Stimulated activated naive CD4-positive, alpha-beta T cell treated with Interleukin-2 at 50 U/mL for 16 hours (primary cell): ENCODE measurements at regions not wholly inside any gene's neighbourhood (a gene's known extent, or its start where the extent isn't known, plus 50 kb on each side); places are given as distances from the start of the nearest gene placed in this dataset.
"Not testable (repeated sequence)": the region's sequence is repeated elsewhere in the genome, so short reads cannot be mapped to it uniquely, and the experiment has no call there.

Experiments used
- DNase-seq: peaks from one replicate; lab custom pipeline; 2025; lab: John Stamatoyannopoulos, UW

DNA sequence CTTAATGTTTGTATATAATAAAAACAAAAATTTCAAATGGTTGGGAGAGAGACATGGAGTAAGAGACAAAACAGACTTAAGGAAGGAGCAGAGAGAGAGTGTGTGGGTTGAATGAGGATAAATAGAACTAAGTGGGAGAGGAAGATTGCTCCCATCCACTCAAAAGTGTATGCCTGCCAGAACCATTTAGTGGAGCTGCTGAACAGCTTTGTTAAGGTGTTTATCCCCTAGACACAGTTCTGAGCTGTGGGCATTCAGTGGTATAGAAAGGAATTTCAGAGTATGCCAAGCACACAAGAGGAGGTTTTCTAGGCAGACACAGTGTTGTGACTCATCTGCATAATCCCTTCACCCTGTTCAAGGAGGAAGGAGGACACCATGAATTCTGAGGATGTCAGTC lies 508.6 kb upstream of the EPHA5 start:
- DNase-seq = no peak

DNA sequence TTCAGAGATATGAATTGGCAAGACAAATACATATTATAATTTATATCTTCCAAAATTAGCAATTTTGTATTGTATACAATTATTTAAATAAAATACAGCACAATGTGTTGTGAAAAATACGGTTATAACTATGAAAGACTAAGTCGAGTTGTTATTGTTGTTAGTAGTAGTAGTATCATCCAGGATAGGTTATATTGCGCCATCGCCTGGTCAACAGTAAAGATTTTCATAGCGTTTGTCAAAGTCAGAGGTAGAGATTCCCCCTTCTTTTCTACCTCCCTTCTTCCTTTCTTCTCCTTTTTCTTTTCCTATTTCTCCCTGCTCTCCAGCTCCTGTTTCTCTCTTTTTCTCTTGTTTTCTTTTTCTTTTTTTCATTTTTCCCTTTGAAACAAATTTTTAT lies 499.1 kb upstream of the EPHA5 start:
- DNase-seq = no peak

DNA sequence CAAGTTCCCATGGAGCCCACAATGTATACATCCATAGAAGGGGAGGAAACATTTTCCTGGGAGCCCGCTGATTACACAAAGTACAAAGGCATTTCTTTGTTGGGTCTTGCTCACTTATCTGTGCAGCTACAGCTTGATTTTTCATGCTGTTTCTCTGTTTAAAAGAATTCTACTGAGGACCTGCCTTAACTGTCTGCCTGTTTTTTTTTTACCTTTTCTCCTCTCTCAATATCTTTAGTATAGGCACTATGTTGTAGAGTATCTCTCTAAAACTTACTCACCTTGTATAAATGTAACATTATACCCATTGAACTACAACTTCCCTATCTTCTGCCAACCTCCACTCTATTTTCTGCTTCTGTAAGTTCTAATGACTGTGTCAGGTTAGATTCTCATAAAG lies 494.6 kb upstream of the EPHA5 start:
- DNase-seq = no peak

DNA sequence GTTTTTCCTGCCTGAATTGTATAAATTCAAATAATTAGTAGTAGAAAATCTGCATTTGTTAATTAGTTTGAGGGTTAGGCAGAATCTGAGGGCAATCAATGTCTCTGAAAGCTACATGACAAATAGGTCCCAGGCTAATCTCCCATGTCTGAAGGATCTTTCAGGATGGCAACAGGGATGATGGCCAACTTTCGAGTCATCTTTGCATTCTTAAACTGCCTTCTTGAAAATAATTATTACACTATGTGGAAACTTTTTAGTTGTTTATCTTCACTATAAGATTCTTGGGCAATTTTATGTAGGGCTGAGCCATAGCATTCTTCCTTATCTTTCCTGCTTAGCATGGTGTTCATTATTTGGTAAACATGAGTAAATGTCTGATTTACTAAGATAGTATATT lies 490.3 kb upstream of the EPHA5 start:
- DNase-seq = no peak

DNA sequence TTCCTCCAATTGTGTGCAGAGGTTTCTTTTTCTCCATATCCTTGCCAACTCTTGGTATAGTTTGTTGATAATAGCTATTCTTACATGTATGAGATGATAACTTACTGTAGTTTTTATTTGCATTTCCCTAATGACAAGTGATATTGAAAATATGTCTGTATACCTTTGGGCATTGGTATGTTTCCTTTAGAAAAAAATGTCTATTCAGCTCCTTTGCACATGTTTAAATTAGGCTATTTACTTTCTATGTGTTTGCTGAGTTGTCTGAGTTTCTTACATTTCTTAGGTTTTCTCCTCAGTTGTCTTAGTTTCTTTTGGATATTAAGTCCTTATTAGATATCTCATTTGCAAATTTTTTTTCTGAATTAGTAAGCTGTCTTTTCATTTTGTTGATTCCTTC lies 487.3 kb upstream of the EPHA5 start:
- DNase-seq = no peak

DNA sequence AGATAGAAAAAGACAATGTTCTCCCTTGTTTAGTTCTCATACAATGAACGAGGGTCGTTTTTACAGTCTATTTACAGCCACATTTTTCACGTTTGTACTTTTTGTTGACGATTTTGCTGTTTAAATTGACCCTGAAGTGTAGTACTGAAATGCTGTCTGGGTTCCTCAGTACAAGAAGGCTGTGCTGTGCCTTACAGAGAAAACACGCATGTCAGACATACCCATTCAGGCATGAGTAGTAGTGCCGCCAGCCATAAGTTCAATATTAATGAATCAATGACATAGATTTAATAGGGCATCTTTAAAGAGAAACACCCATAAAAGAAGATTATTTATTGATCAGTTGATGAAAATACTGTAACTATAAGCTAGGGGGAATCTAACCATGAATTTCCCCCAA lies 459.8 kb upstream of the EPHA5 start:
- no peak for DNase-seq

DNA sequence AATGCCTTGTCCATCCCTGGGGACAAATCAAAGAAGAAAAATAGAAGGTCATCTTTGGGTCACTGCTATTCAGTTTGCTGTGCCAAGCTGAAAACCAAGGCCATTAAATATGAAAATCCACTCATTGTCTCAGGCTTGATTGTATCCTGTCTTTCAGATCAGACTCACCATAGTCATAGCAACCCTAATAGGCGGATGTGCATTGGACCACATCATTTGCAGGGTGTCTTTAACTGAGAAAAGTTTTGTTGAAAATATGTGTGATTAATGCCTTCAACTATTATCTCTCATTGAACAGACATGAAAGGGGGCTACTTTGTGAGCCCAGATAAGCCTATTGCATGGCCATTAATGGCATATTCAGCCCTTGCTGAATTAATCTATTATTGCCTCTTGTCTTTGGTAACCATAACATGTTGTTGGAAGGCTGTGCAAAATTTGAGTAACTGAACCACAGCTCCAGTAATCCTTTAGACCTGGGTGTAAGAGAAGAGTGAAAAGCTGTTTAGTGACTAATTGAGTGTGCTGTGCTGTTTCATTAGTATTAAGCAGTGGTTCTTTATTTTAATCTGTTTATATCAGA lies 453.6 kb upstream of the EPHA5 start:
- DNase-seq = no peak

DNA sequence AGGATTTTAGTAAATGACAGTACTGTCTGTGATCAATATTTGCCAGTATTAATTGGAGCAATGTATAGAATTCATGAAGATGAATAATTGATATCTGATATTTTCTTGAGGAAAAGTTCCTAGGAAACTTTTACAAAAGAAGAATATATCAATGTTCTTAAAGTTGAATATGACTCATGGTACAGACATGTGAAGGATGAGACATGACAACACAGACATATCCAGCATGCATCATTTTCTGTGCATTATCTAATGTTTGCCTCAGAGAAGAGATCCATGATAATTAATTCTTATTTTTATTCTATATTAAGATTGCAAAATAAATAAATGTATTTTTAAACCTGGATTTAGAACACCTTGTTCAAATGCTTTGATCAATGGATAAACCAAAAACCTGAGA lies 452.9 kb upstream of the EPHA5 start:
- DNase-seq = no peak

DNA sequence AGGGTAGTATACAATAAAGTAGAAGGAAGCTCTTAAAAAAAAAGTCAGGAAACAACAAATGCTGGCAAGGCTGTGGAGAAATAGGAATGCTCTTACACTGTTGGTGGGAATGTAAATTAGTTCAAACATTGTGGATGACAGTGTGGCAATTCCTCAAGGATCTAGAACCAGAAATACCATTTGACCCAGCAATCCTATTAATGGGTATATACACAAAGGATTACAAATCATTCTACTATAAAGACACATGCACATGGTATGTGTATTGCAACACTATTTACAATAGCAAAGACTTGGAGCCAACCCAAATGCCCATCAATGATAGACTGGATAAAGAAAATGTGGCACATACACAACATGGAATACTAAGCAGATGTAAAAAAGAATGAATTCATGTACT lies 444.9 kb upstream of the EPHA5 start:
- DNase-seq = not testable (repeated sequence)

DNA sequence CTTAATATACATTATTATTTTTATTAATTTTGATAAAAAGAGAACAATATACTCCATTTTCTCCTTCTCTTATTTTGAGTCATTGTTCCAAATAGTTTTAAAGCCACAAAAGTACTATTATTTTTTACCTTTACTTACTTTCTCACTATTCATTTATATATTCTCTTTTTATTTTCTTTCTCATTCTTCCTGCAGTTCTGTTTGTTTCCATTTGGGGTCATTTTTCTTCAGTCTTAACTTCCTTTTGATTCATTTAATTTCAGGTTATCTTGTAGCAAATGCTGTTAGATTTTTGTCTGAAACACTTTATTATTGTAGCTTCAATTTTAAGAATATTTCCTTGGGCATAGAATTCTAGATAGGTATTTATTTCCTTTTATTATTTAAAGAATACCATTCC lies 438.6 kb upstream of the EPHA5 start:
- no peak for DNase-seq

DNA sequence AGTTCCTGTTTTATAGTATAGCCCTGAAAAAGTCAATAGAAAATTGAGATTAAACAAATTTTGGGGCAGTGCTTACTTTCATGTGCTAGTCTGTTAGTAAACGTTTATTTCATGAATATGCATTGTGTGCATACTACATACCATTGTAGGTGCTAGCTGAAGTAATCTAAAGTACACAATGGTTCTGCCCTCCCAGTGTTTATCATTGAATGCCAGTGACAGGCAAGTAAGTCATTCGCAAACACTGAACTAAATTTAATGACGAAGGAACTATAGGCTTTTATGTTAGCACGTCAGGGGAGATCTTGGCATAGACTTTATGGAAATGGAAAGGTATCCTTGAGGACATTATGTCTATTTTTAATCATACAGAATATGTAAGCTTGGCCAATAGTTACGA lies 426.9 kb upstream of the EPHA5 start:
- no peak for DNase-seq

DNA sequence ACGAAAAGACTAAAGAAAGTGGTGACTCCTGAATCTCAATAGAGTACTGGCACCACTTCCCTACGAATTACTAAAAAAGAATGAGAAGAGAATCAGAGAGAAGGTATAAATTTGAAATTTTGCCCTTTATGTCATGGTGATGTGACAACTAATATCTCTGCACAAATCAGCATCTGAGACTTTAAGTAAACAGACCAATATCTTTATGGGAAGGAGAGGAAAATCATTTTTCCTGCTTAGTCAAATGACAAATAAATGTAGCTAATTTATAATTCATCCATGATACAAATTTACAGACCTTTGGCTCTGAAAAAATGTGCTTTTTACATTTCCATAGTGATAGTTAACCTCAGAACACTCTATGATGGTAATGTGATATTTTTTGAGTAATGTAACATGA lies 424.8 kb upstream of the EPHA5 start:
- no peak for DNase-seq

DNA sequence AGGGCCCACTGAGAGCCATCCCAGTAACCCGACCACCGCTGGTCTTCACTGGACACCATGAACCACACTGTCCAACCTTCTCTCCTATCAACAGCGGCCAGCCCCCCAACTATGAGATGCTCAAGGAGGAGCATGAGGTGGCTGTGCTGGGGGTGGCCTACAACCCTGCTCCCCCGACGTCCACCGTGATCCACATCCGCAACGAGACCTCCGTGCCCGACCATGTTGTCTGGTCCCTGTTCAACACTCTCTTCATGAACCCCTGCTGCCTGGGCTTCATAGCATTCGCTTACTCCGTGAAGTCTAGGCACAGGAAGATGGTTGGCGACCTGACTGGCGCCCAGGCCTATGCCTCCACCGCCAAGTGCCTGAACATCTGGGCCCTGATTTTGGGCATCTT lies 423.8 kb upstream of the EPHA5 start:
- DNase-seq = no peak

DNA sequence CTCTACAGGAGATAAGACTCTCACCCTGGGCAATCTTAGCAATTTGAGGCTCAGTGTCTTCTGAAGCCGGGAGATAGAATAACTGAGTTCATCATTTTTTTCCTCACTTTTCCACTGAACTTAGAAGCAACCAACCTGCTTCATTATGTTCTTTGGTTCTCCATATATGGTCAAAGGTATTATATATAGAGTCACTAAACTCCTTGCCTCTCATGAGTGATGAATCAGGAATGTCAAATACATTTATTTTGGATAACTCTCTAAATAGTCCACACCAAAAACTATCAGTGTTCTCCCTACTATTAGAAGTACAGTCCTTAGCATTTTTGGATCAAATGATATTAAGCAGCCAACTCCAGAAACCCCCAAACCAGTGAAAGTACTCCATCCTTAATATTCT lies 421.5 kb upstream of the EPHA5 start:
- DNase-seq = no peak

DNA sequence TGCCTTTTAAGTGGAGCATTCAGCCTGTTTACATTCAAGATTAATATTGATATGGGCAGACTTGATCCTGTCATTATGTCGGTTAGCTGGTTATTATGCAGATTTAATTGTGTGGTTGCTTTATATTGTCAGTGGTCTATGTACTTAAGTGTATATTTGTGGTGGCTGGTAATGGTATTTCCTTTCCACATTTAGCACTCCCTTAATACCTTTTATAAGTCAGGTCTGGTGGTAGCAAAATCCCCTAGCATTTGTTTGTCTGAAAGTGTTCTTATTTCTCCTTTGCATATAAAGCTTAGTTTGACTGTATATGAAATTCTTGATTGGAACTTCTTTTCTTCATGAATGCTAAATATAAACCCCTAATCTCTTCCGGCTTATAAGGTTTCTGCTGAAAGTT lies 403.7 kb upstream of the EPHA5 start:
- no peak for DNase-seq

DNA sequence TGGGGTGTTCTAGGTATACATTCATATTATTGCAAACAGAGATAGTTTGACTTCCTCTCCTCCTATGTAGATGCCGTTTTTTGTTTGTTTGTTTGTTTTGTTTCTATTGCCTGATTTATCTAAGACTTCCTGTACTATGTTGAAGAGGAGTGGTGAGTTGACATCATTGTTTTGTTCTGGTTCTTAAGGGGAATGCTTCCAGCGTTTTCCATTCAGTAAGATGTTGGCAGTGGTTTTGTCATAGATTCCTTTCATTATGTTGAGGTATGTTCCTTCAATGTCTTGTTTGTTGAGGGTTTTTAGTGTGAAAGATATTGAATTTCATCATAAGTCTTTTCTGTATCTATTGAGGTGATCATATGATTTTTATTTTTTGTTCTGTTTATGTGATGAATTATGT lies 401.6 kb upstream of the EPHA5 start:
- no peak for DNase-seq

DNA sequence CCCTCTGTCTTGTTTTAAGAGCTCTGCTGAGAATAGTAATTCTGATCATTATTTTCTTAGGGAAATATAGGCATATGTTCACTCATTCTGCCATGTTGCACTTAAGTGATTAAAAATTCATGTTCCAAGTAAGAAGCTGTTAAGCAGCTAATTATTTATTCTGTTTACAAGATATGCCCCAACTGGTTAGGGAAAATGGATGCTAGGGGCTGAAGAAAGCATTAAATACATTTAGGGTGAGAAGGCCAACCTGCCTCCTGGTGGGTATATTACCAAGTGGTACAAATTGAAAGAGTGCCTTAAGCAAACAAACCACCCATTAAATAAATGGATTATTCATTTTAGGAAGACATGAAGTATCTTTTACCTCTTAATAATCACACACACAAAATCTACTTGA lies 392.6 kb upstream of the EPHA5 start:
- no peak for DNase-seq

DNA sequence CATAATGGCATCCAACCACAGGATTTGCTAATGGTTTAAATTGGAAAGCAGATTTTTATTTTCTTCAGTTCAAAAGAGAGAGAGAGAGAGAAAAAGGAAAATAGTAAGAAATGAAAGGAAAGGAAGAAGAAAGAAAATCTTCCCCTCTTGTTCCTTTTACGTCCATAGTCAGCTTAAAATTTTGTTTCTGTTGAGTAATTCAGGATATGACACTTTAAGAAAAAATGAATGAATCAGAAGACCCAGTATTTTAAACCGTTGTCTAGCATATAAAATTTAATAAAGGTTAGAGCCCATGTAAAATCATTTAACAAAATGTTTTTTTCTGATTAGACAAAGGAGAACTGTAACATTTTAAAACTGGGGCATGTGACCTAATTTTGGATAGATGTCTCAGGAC lies 391.8 kb upstream of the EPHA5 start:
- DNase-seq = no peak

DNA sequence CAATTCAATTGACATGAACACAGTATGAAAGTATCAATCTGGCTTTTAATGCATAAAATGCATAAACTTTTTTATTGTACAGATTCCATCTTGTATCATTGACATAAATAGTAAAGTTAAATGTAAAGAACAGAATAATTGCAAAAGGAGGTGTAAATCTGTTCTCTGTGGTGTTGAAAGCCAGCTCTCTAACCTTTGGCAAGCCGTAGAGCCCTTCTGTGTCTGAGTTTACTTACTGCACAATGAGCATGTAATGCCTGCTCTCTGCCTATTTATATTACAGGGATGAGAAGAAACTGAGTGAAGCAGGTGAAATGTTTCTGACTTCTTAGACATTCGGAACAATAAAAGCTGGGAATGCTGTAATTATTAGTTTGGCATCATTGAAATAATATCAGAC lies 389.3 kb upstream of the EPHA5 start:
- DNase-seq = no peak

DNA sequence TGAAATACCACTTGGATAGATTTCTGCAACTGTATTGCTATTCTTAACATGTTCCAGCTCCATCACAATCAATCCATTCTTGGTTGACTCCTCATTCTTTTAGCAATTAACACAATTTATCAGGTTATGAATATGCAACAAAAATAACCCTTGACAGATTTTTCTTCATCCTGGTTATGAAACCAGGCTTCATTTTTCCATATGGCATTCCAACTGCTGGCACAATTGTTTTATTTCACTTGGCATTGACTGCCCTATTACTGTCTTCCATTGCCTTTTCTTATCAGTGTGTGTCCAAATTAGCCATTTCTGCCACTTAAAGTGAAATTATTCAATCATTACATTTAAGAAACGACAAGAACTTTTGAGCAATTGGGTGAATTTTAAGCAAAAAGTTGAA lies 388.8 kb upstream of the EPHA5 start:
- no peak for DNase-seq

DNA sequence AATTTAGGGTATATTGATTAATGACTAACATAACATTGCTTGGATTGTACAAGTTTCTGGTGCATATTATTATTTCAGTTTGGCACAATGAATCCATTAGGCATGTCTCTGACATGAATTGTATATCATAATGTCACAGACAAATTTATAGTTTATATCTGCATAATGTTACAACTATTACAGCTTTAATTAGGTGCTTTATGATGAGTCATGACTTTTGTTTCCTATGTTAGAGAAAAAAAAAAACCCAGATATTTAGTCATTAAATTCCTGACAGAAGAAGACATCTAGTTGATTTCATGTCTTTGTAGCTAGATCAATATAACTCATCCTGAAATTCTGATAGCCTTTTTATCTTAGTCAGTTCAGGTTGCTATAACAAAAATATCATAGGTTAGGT lies 385.7 kb upstream of the EPHA5 start:
- DNase-seq = no peak

DNA sequence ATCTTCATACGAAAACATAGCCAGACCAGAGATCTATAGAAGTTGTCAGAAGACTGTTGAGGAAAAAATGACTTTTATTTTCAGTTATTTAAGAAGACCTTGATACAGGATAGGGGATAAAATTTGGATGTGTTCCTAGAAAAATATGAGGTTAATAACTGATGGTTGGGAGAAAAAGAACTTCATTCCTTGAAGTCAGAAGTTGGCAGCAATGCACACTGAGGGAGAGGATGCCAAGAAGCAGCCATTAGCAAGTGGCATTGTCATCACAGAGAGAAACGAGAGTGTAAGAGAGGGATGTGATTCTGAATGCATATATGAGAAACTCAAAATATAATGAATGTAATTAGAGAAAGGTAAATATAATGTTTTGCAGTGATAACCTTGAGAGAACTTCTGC lies 382.1 kb upstream of the EPHA5 start:
- DNase-seq = no peak

DNA sequence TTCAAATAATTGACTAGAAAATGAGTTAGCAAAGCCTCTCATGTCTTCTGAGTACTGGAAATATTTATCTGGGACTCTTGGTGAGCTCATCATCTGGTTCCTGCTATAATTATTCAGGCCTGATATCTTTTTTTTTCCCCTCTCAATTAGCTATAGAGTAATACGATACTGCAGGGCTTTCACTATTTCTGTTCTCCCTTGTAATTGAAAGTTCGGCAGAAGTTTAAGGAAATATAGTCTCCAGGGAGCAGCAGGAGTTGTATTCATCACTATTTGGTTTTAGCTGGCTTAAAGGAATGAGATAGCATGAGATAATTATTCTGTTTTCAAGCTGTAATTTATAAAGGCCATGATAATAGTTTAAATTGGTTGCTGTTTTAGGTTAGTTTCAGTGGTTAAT lies 378.6 kb upstream of the EPHA5 start:
- no peak for DNase-seq

DNA sequence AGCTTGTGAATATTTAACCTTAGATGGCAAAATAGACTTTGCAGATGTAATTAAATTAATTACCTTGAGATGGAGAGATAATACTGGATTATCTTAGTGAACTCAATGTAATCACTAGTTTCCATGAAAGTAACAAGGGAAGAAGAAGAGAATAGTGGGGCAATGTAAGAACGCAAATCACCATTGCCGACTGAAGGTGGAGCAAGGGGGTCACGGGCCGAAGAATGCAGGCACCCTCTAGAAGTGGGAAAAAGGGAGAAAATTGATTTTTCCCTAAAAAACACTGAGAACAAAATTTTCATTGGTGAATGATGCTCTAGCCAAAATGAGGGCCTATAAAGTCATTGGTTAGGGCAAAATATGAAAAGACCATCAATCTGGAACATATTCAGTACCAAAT lies 375.6 kb upstream of the EPHA5 start:
- no peak for DNase-seq

DNA sequence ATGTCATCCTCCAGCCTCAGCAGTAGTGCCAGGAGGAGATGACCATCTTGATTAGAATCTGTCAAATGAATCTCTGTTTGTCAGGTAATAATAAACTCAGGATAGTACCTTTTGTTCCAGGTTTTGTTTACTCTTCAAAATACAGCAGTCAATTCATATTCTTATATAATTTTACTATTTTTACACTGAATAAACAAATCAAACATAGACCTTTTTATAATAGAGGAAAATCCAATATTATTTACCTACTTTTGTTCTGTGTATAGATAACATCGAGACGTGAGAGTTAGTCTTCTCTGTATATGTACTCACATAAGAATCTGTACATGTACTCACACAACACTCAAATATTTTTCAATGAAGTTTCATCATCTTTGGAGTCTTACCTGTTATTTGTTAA lies 365.4 kb upstream of the EPHA5 start:
- DNase-seq = no peak
